ENCODE measurements at regions not wholly inside any gene's neighbourhood (a gene's known extent, or its start where the extent isn't known, plus 50 kb on each side); places are given as distances from the start of the nearest gene placed in this dataset.

GRCh38 chr2:41922177-41922576 lies 125.6 kb upstream of the PKDCC start:
- Histone ChIP-seq H3K79me2 (ENCODE audit: insufficient read depth, low read depth, low read length) (no peaks in the 10 kb centered on the region), H3K27ac (ENCODE audit: low read depth, low read length, poor library complexity, severe bottlenecking) (no peak overlapping the region), H3K4me3 (ENCODE audit: low read depth, low read length, poor library complexity, severe bottlenecking) (no peak overlapping the region), H3K9me2 (ENCODE audit: insufficient read depth, low read length) (no peaks in the 10 kb centered on the region), H3K4me2 (ENCODE audit: low read length) (no peak overlapping the region), H4K20me1 (ENCODE audit: insufficient read depth, low read length) (no peaks in the 10 kb centered on the region), H3K9me3 (ENCODE audit: low read length) (no peaks in the 10 kb centered on the region), H3K36me3 (ENCODE audit: insufficient read depth, low read length) (no peaks in the 10 kb centered on the region), H3K4me1 (ENCODE audit: insufficient read depth, low read length, poor library complexity, severe bottlenecking) (no peaks in the 10 kb centered on the region), H2AFZ (ENCODE audit: low read length) (no peak overlapping the region)
- intact Hi-C loops (cut with micrococcal nuclease; ENCODE audit: unreplicated experiment) = no loop called here
- TF ChIP-seq CTCF (conservative IDR thresholded peaks at IDR 0.05; ENCODE audit: low read length) (no peak), EZH2phosphoT487 (IDR thresholded peaks at IDR 0.05; ENCODE audit: borderline replicate concordance, low read depth, low read length) (no peak)
- DNase-seq (ENCODE audit: low spot score) = no peak
- ChIA-PET POLR2A (no interaction called here), CTCF (ENCODE audit: unreplicated experiment) (no interaction called here)
- BruUV-seq (replicated peaks) = no TSS peak

GRCh38 chr2:41923156-41923786 lies 124.5 kb upstream of the PKDCC start:
- TF ChIP-seq CTCF (conservative IDR thresholded peaks at IDR 0.05; ENCODE audit: low read length) = no peak
- no peak for TF ChIP-seq EZH2phosphoT487 (IDR thresholded peaks at IDR 0.05; ENCODE audit: borderline replicate concordance, low read depth, low read length)
- Histone ChIP-seq H3K9me2 (ENCODE audit: insufficient read depth, low read length) (no peaks in the 10 kb centered on the region), H3K4me3 (ENCODE audit: low read depth, low read length, poor library complexity, severe bottlenecking) (no peak overlapping the region), H3K9me3 (ENCODE audit: low read length) (no peaks in the 10 kb centered on the region), H4K20me1 (ENCODE audit: insufficient read depth, low read length) (no peaks in the 10 kb centered on the region), H3K4me1 (ENCODE audit: insufficient read depth, low read length, poor library complexity, severe bottlenecking) (no peaks in the 10 kb centered on the region), H3K27ac (ENCODE audit: low read depth, low read length, poor library complexity, severe bottlenecking) (no peak overlapping the region), H3K36me3 (ENCODE audit: insufficient read depth, low read length) (no peaks in the 10 kb centered on the region), H3K79me2 (ENCODE audit: insufficient read depth, low read depth, low read length) (no peaks in the 10 kb centered on the region), H3K4me2 (ENCODE audit: low read length) (no peak overlapping the region), H2AFZ (ENCODE audit: low read length) (no peak overlapping the region)
- intact Hi-C loops (cut with micrococcal nuclease; ENCODE audit: unreplicated experiment) = no loop called here
- no peak for DNase-seq (ENCODE audit: low spot score)
- CTCF ChIA-PET (ENCODE audit: unreplicated experiment) = no interaction called here
- no TSS peak for BruUV-seq (replicated peaks)
- POLR2A ChIA-PET = no interaction called here

GRCh38 chr2:41924024-41924423 lies 123.8 kb upstream of the PKDCC start:
- Histone ChIP-seq H2AFZ (ENCODE audit: low read length) (no peak overlapping the region), H4K20me1 (ENCODE audit: insufficient read depth, low read length) (no peaks in the 10 kb centered on the region), H3K36me3 (ENCODE audit: insufficient read depth, low read length) (no peaks in the 10 kb centered on the region), H3K4me1 (ENCODE audit: insufficient read depth, low read length, poor library complexity, severe bottlenecking) (no peaks in the 10 kb centered on the region), H3K9me2 (ENCODE audit: insufficient read depth, low read length) (no peaks in the 10 kb centered on the region), H3K4me3 (ENCODE audit: low read depth, low read length, poor library complexity, severe bottlenecking) (no peak overlapping the region), H3K27ac (ENCODE audit: low read depth, low read length, poor library complexity, severe bottlenecking) (no peak overlapping the region), H3K4me2 (ENCODE audit: low read length) (no peak overlapping the region), H3K9me3 (ENCODE audit: low read length) (no peaks in the 10 kb centered on the region), H3K79me2 (ENCODE audit: insufficient read depth, low read depth, low read length) (no peaks in the 10 kb centered on the region)
- intact Hi-C loops (cut with micrococcal nuclease; ENCODE audit: unreplicated experiment) = no loop called here
- DNase-seq (ENCODE audit: low spot score) = no peak
- TF ChIP-seq CTCF (conservative IDR thresholded peaks at IDR 0.05; ENCODE audit: low read length) (no peak), EZH2phosphoT487 (IDR thresholded peaks at IDR 0.05; ENCODE audit: borderline replicate concordance, low read depth, low read length) (no peak)
- no TSS peak for BruUV-seq (replicated peaks)
- CTCF ChIA-PET (ENCODE audit: unreplicated experiment) = no interaction called here
- POLR2A ChIA-PET = no interaction called here
